Rectal smooth muscle tissue (tissue), 1 donor: ENCODE measurements at regions not wholly inside any gene's neighbourhood (a gene's known extent, or its start where the extent isn't known, plus 50 kb on each side); places are given as distances from the start of the nearest gene placed in this dataset.

ENCODE experiments used
- H3K27ac ChIP-seq: one replicate; pipeline ENCODE4 v1.7.0; 2013; ENCODE audit warnings: low read depth, low read length, inconsistent platforms
- H3K27me3 ChIP-seq: one replicate; pipeline ENCODE4 v1.7.0; 2013; ENCODE audit warnings: low read length; ENCODE audit not compliant: control insufficient read depth, insufficient read depth
- H3K36me3 ChIP-seq: one replicate; pipeline ENCODE4 v1.7.0; 2013; ENCODE audit warnings: low read length; ENCODE audit not compliant: control insufficient read depth, insufficient read depth
- H3K4me1 ChIP-seq: one replicate; pipeline ENCODE4 v1.7.0; 2013; ENCODE audit warnings: low read length; ENCODE audit not compliant: control insufficient read depth, insufficient read depth
- H3K4me3 ChIP-seq: one replicate; pipeline ENCODE4 v1.7.0; 2013; ENCODE audit warnings: low read length
- H3K9ac ChIP-seq: one replicate; pipeline ENCODE4 v1.7.0; 2013; ENCODE audit warnings: low read length

DNA sequence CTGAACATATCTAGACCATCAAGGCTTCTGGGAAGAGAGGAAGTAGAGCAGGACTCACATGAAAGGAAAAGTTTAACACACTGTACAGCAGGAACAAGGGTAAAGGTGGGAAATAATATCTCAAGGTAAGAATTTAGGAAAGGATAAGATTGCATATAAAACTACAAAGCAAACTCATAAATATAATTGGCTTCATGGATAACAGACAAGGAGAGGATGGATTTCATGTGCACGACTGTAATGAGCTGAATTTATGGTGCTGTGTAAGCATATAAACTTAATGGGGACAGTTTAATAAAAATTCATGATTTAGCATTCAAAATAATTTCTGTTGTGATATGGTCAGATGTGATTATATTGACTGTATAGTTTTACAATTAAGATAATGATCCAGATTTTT lies 298.0 kb downstream of the GXYLT1 start:
- Histone ChIP-seq H3K27ac (no peak overlapping the region), H3K27me3 (no peaks in the 10 kb centered on the region), H3K4me1 (no peaks in the 10 kb centered on the region), H3K9ac (no peak overlapping the region), H3K4me3 (no peak overlapping the region), H3K36me3 (no peaks in the 10 kb centered on the region)

DNA sequence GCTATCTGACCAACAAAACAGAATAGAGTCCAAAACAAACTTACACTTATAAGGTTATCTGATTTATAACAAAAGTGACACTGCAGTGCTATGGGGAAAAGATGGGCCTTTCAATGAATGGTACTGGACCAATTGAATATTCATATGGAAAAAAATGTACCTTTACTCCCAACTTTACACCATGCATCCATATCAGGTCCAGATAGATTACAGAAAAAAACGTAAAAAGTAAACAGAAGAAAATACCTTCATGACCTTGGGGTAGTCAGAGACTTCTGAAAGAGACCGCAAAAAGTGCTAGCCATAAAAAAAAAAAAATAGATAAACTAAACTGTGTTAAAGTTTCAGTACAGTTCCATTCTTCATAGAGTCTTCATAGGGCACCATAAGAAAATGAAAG lies 308.3 kb downstream of the GXYLT1 start:
- H3K27me3 ChIP-seq, result no peaks in the 10 kb centered on the region
- H3K36me3 ChIP-seq, result no peaks in the 10 kb centered on the region
- no peak overlapping the region for H3K9ac ChIP-seq
- H3K4me3 ChIP-seq, result no peak overlapping the region
- H3K4me1 ChIP-seq, result no peaks in the 10 kb centered on the region
- H3K27ac ChIP-seq, result no peak overlapping the region

DNA sequence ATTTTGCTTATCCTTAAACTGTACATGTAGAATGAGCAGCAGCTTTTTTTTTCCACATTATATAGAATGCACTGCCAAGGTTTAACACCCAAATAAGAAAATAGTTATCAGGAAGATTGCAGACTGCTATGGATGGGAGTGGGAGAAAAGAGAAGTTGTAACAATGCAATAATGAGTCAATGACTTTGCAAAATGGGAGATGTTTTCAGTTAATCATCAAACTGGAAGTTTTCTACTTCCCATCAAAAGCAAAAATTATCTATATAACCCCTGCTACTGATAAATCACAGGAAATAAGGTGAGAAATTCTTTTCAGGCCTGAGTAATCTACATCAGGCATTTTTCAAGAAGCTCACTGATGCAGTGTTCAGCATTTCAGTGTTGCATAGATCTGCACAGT lies 309.1 kb downstream of the GXYLT1 start:
- H3K9ac ChIP-seq, result no peak overlapping the region

DNA sequence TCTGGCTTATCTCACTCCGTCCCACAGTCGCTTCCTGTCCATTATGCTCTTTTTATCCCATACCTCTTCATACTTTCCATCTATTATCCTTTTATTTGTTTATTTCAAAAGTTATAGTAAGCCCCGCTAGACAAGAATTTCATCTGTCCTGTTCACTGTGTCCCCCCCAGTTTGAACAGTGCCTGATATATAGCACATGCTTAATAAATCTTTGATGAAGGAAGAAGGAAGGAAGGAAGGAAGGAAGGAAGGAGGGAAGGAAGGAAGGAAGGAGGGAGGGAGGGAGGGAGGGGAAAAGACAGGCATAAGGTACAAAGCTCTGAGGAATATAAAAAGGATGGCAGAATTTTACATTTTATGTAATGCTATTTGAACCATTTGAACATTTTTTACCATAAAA lies 324.7 kb downstream of the GXYLT1 start:
- Histone ChIP-seq H3K4me3 (no peak overlapping the region), H3K4me1 (no peaks in the 10 kb centered on the region), H3K27ac (no peak overlapping the region), H3K27me3 (no peaks in the 10 kb centered on the region), H3K9ac (no peak overlapping the region), H3K36me3 (no peaks in the 10 kb centered on the region)

More for the DNA sequence above, 309.1 kb downstream of the GXYLT1 start:
- Histone ChIP-seq H3K4me1 (no peaks in the 10 kb centered on the region), H3K27ac (no peak overlapping the region), H3K4me3 (no peak overlapping the region), H3K27me3 (no peaks in the 10 kb centered on the region), H3K36me3 (no peaks in the 10 kb centered on the region)

DNA sequence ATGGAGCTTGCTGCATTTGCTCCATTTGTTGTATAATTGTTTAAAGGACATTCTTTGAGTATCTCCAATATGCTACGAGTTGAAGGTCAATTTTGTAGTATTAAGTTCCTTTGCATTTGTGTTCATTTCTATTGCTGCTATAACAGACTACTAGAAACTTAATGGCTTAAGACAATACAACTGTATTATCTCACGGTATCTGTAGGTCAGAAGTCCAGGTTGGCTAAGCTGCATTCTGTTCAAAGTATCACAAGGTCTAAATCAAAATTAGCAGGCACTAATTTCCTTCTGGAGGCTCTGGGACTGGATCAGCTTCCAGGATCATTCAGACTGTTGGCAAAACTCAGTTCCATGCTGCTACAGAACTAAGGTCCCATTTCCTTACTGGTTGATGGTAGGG lies 340.6 kb downstream of the GXYLT1 start:
- no peak overlapping the region for H3K27ac ChIP-seq
- no peaks in the 10 kb centered on the region for H3K36me3 ChIP-seq
- H3K4me3 ChIP-seq, result no peak overlapping the region
- H3K27me3 ChIP-seq, result no peaks in the 10 kb centered on the region
- H3K9ac ChIP-seq, result no peak overlapping the region
- no peaks in the 10 kb centered on the region for H3K4me1 ChIP-seq

DNA sequence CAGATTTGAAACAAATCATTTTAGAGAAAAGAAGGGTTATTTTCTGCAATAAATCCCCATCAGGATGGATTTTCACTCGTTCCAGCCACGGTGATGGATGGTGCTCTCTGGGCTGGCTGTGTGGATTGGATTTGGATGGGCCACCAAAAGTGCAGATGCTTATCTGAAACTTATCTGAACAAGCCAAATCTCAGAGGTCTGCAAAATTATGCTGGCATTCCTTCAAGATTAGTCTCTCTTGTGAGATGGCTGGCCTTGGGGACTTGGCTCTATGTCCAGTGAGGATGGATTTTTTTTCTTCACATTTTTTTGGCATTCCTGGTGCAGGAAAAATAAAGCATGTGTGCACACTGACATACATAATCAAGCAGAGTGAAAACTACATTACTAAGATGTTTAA lies 341.9 kb downstream of the GXYLT1 start:
- no peak overlapping the region for H3K27ac ChIP-seq
- H3K9ac ChIP-seq, result no peak overlapping the region
- no peaks in the 10 kb centered on the region for H3K4me1 ChIP-seq
- no peak overlapping the region for H3K4me3 ChIP-seq
- H3K36me3 ChIP-seq, result no peaks in the 10 kb centered on the region
- H3K27me3 ChIP-seq, result no peaks in the 10 kb centered on the region

DNA sequence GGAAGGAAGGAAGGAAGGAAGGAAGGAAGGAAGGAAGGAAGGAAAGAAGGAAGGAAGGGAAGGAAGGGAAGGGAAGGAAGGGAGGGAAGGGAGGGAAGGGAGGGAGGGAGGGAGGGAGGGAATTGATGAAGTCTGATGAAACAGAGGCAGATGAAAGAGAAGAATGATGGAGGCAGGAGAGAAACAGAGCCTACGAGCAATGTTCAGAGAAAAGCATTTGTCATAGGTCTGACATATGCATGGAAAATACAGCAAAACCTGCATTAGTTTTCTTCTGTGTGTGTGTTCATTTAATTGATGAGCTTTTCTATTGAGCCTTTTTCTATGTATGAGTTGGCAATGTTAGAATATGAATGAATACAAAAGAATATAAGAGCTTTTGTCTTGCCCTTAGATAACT lies 343.4 kb downstream of the GXYLT1 start:
- no peak overlapping the region for H3K4me3 ChIP-seq
- H3K9ac ChIP-seq, result no peak overlapping the region
- no peaks in the 10 kb centered on the region for H3K36me3 ChIP-seq
- H3K4me1 ChIP-seq, result no peaks in the 10 kb centered on the region
- H3K27me3 ChIP-seq, result no peaks in the 10 kb centered on the region
- no peak overlapping the region for H3K27ac ChIP-seq

DNA sequence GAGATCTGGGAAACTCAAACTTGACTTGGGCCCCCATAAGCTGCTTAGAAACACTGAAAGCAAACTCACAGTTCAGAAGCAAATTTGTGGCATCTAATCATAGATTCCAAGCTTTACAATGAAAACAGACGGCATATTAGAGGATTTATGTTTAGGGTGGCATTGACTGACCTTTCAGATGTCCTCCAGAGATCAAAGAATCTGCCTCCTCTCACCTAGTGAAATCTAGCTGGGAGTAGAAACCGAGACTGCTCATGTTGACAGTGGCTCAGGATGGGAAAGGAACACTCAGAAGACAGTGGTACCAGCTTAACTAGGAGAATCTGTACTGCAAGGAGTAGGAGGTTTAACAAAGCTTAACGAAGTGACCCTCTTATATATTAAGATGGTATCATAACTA lies 345.0 kb downstream of the GXYLT1 start:
- H3K27ac ChIP-seq, result no peak overlapping the region
- H3K9ac ChIP-seq, result no peak overlapping the region
- no peaks in the 10 kb centered on the region for H3K4me1 ChIP-seq
- H3K36me3 ChIP-seq, result no peaks in the 10 kb centered on the region
- H3K4me3 ChIP-seq, result no peak overlapping the region
- H3K27me3 ChIP-seq, result no peaks in the 10 kb centered on the region

DNA sequence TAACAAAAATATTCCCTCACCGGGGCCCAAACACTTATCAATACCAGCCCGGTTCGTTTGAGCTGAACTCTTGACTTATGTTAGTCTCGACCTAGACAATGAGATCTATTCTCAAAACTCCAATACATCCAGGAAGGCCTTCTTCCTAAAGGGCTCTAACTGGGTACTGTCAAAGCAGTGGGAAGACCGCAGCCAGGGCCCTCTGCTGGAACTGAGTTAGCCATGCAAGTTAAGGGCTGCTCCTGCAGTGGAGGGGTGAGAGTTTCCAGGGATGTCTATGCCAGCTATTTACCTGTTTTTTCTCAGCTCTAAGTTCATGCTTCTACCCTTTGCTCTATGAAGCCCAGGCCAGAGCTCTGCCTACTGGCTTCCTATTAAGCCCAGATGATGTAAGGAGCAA lies 348.8 kb downstream of the GXYLT1 start:
- H3K27ac ChIP-seq, result no peak overlapping the region
- H3K9ac ChIP-seq, result no peak overlapping the region
- no peaks in the 10 kb centered on the region for H3K27me3 ChIP-seq
- no peaks in the 10 kb centered on the region for H3K36me3 ChIP-seq
- no peaks in the 10 kb centered on the region for H3K4me1 ChIP-seq
- no peak overlapping the region for H3K4me3 ChIP-seq

DNA sequence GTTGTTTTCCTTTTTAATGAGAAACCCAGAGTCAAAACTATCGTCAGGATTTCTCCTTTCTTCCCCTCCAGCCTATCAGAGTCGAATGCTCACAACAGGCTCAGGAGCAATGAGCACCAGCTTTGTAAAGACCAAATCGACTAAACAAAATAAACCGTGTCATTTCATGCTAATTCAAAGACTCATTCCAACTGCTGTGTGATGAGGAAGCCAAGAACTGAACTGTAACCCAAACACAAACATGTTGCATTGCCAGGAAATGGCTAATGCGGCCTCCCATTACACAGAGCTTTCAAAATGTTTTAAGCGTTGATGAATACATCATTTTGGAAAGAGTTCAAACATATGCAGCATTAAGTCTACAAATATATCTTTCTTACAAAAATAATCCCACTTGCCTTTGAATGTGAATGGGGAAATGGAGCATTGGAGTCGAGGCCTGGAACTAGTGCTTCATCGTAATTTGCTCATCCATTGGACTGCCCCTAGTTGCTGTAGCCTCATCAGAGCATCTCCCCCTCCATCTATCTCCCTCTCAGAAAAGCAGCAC lies 349.5 kb downstream of the GXYLT1 start:
- Histone ChIP-seq H3K4me1 (no peaks in the 10 kb centered on the region), H3K4me3 (no peak overlapping the region), H3K36me3 (no peaks in the 10 kb centered on the region), H3K27me3 (no peaks in the 10 kb centered on the region), H3K27ac (no peak overlapping the region), H3K9ac (no peak overlapping the region)

DNA sequence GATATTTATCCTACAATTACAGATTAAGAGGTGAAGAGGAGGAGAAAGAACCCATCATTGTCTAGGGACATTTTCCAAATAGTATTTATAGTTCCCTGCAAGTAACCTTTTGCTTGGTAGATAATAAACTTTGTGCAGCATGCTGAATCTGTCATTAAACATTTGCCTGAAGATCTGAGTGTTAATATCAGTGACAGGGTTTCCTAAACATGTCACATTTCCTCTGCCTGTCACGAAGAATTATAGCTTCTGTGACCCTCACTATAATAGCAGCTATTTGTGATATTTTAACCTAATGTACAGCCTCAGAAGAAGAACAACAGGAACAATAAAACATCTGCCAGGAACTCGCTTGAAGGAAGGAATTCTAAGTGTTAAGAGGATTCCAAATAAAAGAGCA lies 350.3 kb downstream of the GXYLT1 start:
- Histone ChIP-seq H3K27me3 (no peaks in the 10 kb centered on the region), H3K36me3 (no peaks in the 10 kb centered on the region), H3K4me1 (no peaks in the 10 kb centered on the region), H3K27ac (no peak overlapping the region), H3K9ac (no peak overlapping the region), H3K4me3 (no peak overlapping the region)

DNA sequence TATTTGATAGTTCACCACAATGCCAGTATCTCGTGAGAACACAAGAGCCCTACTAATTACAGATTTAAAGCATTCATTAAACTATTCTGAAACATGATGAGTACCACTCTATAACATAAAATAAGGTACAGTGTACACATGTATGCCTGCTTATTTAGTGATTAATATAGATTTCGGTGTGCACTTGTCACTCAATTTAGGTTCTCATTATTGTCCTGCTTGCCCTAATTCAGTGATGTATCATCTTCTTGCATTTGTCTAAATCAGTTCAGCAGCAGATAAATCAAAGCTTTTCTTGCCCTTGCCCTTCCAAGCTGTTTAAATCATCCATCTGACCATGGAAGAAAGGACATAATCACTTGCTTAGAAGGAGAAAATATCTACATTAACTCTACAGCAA lies 359.7 kb downstream of the GXYLT1 start:
- no peaks in the 10 kb centered on the region for H3K27me3 ChIP-seq
- H3K4me1 ChIP-seq, result no peaks in the 10 kb centered on the region
- no peak overlapping the region for H3K9ac ChIP-seq
- no peaks in the 10 kb centered on the region for H3K36me3 ChIP-seq
- no peak overlapping the region for H3K27ac ChIP-seq
- no peak overlapping the region for H3K4me3 ChIP-seq

DNA sequence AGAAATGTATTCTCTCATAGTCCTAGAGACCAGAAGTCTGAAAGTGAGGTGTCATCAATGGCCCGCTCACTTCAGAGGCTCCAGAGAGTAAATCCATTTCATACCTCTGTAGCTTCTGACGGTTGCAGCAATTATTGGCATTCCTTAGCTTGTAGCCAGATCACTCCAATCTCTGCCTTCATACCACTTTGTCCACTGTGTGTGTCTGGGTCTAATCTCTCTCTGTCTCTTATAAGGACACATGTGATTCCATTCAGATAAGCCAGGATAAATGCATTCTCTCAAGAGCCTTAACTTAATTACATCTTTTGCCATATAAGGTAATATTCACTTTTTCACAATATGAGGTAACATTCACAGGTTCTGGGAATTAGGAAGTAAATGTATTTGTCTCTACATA lies 365.7 kb downstream of the GXYLT1 start:
- H3K9ac ChIP-seq, result no peak overlapping the region
- H3K4me1 ChIP-seq, result no peaks in the 10 kb centered on the region
- H3K36me3 ChIP-seq, result no peaks in the 10 kb centered on the region
- H3K4me3 ChIP-seq, result no peak overlapping the region
- no peaks in the 10 kb centered on the region for H3K27me3 ChIP-seq
- no peak overlapping the region for H3K27ac ChIP-seq
